HG02759 (cell line): ENCODE measurements at regions not wholly inside any gene's neighbourhood (a gene's known extent, or its start where the extent isn't known, plus 50 kb on each side); places are given as distances from the start of the nearest gene placed in this dataset.
"Not testable (repeated sequence)": the region's sequence is repeated elsewhere in the genome, so short reads cannot be mapped to it uniquely, and the experiment has no call there.

Experiments used
- ATAC-seq: cut with Tn5 transposase; IDR thresholded peaks from one replicate; pipeline ENCODE4 v1.9.1; 2021; ENCODE audit warnings: mild to moderate bottlenecking, moderate library complexity; ENCODE audit not compliant: unreplicated experiment

- ATAC-seq, result not testable (repeated sequence)
Observed at GRCh38 chr9:42370172-42370571, 186.7 kb downstream of the SPATA31A6 start.

DNA sequence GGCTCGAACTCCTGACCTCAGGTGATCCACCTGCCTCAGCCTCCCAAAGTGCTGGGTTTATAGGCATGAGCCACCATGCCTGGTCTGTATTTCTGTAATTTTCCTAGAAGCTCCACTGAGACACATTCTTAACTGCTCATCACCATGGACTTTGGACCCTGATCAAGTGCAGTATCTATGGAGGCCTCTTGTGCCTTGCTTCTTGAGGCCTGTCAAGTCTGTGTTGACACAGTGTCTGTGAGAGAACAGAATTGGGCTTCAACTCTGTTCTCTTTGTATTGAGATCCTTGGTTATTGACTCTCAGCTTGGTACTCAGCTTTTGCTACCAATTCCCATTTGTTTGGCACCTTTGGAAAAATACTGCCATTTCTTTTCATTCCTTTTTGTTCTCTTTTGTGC lies 188.0 kb downstream of the SPATA31A6 start:
- not testable (repeated sequence) for ATAC-seq

DNA sequence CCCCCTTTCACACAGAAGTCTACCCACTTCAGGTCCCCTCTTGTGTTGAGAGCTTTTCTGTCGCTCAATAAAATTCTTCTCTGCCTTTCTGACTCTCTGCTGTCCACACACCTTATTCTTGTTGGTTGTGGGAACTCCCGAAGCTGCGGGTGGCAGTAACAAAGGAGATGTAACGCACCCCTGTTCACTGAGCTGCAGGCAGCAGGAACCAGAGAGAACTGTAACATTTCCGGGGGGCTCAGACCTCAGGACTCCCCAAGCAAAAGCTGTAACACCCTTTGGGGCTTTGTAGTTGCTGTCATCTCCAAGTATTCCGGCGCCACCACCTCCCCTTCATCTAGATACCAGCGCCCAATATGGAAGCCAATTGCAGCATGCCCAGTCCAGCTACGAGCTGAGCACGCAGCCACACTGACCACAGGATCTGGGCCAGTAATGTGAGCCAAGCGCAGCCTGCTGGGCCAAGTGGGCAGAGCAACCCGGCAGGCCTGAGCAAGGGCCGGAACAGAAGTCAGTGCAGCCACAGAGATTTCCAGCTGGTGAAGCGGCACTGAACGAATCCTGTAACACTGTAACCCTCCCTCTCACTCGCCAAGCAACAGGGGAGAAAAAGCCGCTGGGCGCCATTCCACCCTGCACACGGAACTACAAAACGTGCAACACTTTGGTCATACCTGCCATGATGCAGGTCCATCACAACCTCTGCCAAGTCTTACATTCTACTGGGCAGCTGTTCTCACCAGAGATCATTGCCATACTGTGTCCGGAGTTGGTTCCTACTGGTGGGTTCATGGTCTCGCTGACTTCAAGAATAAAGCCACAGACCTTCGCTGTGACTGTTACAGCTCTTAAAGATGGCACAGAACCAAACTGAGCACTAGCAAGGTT lies 194.3 kb downstream of the SPATA31A6 start:
- ATAC-seq, result not testable (repeated sequence)

- ATAC-seq, result no peak
Observed at GRCh38 chr9:42378418-42378815, 195.0 kb downstream of the SPATA31A6 start.

DNA sequence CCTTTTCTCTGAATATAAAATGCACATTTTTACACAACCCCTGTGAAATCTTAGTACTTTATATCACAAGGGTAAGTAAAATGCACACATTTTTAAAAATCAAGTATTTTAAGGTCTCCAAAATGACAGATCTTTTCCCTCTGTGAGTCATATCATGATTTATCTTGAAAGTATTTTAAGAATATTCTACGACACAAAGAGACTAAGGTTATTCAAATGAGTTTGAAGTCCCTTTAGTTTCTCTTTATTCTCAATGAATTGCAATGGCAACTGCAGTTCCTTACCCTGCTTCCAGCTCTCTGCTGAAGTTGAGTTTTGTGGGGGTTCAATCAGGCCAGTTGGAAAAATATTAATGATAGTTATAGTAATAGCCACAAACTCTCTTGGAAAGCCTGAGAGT lies 196.1 kb downstream of the SPATA31A6 start:
- not testable (repeated sequence) for ATAC-seq

GRCh38 chr9:42384585-42384984 lies 201.1 kb downstream of the SPATA31A6 start:
- not testable (repeated sequence) for ATAC-seq

GRCh38 chr9:42385574-42386120 lies 202.2 kb downstream of the SPATA31A6 start:
- ATAC-seq, result not testable (repeated sequence)

- ATAC-seq, result no peak
Observed at GRCh38 chr9:42386477-42386876, 203.0 kb downstream of the SPATA31A6 start.

DNA sequence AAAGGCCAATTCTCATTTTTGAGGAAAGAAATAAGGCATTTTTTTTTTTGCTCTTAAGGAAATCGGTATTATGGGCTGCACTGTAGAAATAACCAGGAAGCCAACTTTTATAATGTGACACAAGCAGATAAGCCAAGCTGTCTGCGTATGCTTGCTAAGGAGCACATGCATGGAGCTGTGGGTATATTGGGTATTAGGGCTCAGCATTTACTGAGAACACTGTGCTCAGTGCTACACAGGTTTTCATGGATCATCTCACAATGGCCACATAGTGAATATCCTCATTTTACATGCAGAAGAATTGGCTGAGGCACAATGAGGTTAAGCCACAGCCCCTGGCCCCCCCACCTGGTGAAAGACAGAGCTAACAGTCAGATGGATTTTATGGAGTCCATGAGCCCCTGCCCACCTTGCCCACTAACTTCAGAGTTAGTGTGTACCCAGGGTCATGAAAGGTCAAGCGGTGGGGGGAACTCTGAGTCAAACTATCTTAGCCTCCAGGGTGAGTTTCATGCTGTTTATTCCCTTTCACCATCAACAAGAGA lies 204.8 kb downstream of the SPATA31A6 start:
- ATAC-seq, result no peak

GRCh38 chr9:42388846-42389245 lies 205.4 kb downstream of the SPATA31A6 start:
- no peak for ATAC-seq

DNA sequence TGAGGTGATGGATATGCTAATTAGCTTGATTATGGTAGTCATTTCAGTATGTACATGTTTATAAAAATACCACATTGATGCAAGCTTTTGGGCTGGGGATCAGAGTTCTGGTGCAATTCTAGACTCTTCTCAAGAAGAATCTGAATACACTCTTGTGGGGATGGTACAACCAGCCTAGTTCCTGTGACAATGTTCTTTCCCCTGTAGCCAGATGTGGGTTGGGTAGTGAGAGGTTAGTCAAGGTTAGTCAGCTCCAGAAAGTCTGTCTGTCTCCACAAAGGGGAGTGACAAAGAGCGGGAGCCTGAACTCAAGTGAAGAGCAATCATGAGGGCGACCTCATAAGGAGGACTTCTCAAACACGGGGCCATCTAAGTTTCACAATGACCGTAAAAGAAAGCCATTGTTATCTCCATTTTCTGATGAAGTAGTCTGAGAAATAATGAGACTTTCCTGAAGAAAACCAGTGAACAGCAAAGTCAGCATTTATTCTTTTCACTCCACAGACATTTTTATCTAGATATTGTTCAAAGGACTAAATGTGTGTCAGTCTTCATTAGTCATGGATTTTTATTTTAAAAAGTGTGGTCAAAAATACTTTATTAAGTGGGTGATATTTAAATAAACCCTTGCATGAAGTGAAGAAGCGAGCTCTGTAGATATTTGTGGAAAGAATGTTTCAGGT lies 209.5 kb downstream of the SPATA31A6 start:
- peak; percentile 49 for ATAC-seq

- no peak for ATAC-seq
Observed at GRCh38 chr9:42396318-42396717, 212.9 kb downstream of the SPATA31A6 start.

DNA sequence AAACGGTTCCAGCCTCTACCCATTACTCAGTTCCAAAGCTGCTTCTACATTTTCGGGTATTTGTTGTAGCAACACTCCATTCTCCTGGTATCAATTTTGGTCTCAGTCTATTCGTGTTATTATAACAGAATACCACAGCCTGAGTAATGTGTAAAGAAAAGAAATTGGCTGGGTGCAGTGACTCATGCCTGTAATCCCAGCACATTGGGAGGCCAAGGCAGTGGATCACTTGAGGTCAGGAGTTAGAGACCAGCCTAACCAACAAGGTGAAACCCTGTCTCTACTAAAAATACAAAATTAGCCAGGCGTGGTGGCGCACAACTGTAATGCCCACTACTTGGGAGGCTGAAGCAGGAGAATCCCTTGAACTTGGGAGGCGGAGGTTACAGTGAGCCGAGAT lies 213.9 kb downstream of the SPATA31A6 start:
- not testable (repeated sequence) for ATAC-seq

DNA sequence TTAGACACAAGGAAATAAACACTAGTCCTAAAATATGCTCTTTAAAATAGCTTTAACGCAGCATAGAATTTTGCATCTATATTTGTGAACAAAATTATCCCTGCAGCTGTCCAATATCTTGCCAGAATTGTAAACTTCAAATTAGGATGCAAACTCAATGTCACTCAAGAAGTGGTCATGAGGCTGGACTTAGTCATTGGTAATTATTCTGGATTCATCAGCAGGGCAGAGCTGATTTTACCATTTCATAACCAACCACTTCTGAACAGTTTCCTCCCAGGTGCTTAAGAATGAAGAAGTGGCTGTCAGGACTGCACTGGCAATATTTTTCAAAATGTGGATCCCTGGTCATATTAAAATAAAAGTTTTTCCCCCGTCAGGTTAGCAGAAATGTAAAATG lies 219.5 kb downstream of the SPATA31A6 start:
- ATAC-seq, result not testable (repeated sequence)

DNA sequence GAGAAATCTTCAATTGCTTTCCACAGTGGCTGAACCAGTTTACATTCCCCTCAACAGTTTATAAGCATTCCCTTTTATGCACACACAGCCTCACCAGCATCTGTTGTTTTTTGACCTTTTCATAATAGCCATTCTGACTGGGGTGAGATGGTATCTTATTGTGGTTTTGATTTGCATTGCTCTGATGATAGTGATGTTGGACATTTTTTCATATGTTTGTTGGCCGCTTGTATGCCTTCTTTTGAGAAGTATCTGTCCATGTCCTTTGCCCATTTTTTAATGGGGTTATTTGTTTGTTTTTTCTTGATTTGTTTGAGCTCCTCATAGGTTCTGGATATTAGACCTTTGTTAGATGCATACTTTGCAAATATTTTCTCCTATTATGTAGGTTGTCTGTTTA lies 226.1 kb downstream of the SPATA31A6 start:
- ATAC-seq, result not testable (repeated sequence)

DNA sequence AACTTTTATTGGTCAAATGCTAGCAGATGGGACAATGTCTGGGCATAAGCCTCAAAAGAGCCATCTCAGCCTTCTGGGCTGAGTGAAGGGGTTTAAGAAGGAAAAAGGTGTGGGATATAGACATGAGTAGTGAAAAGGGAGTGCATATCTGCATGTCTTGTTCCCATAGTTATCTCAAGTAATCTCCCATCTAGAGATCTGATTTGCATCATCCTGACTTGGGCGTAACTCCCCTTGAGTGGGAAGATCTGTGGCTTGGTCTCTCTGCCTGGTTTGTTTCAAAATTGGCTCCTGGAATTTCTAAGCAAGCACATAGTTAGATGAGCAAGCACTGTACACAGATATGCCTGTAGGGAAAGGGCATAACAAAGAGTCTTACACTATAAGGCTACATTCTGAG lies 228.9 kb downstream of the SPATA31A6 start:
- not testable (repeated sequence) for ATAC-seq

DNA sequence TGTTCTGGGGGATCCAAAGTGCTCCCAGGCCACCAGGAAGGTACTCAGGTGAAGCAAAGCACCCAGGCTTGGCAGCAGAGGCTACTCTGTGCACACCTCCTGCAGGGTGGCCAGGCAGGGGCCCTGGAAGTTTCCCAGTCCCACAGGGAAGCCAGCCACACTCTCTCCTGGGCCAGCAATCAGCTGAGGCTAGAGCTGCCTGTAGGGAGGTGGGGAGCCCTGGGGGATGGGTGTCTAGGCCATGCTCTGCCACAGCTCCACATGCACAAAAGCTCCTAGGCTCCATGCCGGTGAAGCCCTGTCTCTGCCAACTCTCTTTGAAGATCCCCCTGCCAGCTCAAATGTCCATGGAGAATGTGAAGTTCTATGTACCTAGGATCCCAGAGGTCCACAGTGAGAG lies 231.4 kb downstream of the SPATA31A6 start:
- not testable (repeated sequence) for ATAC-seq

DNA sequence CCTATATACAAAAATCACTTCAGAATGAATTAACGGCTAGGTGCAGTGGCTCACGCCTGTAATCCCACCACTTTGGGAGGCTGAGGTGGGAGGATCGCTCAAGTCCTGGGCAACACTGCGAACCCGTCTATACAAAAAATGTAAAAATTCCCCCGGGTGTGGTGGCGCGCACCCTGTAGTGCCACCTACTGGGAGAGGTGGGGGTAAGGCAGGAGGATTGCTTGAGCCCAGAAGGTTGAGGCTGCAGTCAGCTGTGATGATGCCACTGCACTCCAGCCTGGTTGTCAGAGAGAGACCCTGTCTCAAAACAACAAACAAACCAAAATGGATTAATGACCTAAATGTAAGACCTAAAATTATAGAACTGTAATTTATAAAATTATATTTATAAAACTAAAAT lies 236.2 kb downstream of the SPATA31A6 start:
- ATAC-seq, result not testable (repeated sequence)

- ATAC-seq, result peak; percentile 39
Observed at GRCh38 chr9:42420324-42420723, 236.9 kb downstream of the SPATA31A6 start.

GRCh38 chr9:42421630-42422029 lies 238.2 kb downstream of the SPATA31A6 start:
- ATAC-seq, result not testable (repeated sequence)
